ENCODE measurements at regions not wholly inside any gene's neighbourhood (a gene's known extent, or its start where the extent isn't known, plus 50 kb on each side); places are given as distances from the start of the nearest gene placed in this dataset.

DNA sequence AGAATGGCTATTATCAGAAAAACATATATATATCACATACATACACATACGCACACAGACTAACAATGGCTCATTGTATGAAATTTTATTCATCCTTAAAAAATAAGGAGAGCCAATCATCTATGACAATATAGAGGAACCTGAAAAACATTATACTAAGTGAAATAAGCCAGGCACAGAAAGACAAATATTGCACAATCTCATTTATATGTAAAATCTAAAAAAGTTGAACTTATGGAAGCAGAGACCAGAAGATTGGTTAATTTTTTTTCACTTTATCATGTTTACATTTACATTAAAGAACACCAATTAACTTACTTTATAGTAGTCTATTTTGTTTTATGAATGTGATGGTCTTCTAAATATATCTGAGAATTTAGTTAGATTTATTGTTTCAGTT lies 198.7 kb downstream of the KIF2B start:
- Histone ChIP-seq H3K36me3 (ENCODE audit: control insufficient read depth in 2 of 2, insufficient read depth in 2 of 2, low read length in 1 of 2) (no peaks in the 10 kb centered on the region), H3K9me3 (replicated peaks; ENCODE audit: control insufficient read depth, insufficient read depth, low read length) (no peaks in the 10 kb centered on the region), H3K79me2 (ENCODE audit: control insufficient read depth, insufficient read depth, low read length) (no peaks in the 10 kb centered on the region), H3K9ac (ENCODE audit: control insufficient read depth, insufficient read depth, low read length) (no peak overlapping the region), H3K27me3 (replicated peaks in 1 of 2; ENCODE audit: control insufficient read depth in 2 of 2, insufficient read depth in 2 of 2, low read length in 1 of 2) (no peaks in the 10 kb centered on the region), H4K20me1 (ENCODE audit: control insufficient read depth, insufficient read depth) (no peaks in the 10 kb centered on the region), H3K4me2 (ENCODE audit: control insufficient read depth, insufficient read depth) (no peak overlapping the region), H2AFZ (ENCODE audit: control insufficient read depth, low read depth, low read length) (no peak overlapping the region), H3K4me1 (ENCODE audit: control insufficient read depth, insufficient read depth, low read length) (no peaks in the 10 kb centered on the region), H3K27ac (ENCODE audit: control insufficient read depth, insufficient read depth) (no peak overlapping the region), H3K4me3 (no peak overlapping the region)
- POLR2A ChIA-PET: no interaction called here
- CTCF ChIA-PET: no interaction called here
- WGBS (ENCODE audit: insufficient coverage, insufficient replicate concordance, low lambda C conversion rate, missing lambda C conversion rate): 100% methylated on average over 1 of the region's 1 CpG
- SMC1A ChIA-PET (ENCODE audit: uncharacterized antibody, unreplicated experiment): no interaction called here
- in situ Hi-C loops (cut with MboI): no loop called here
- no peak for FAIRE-seq
- DNase-seq (ENCODE audit: low read depth, low spot score): no peak
- intact Hi-C loops (cut with micrococcal nuclease; ENCODE audit: unreplicated experiment): no loop called here
- TF ChIP-seq, protein P1, sequence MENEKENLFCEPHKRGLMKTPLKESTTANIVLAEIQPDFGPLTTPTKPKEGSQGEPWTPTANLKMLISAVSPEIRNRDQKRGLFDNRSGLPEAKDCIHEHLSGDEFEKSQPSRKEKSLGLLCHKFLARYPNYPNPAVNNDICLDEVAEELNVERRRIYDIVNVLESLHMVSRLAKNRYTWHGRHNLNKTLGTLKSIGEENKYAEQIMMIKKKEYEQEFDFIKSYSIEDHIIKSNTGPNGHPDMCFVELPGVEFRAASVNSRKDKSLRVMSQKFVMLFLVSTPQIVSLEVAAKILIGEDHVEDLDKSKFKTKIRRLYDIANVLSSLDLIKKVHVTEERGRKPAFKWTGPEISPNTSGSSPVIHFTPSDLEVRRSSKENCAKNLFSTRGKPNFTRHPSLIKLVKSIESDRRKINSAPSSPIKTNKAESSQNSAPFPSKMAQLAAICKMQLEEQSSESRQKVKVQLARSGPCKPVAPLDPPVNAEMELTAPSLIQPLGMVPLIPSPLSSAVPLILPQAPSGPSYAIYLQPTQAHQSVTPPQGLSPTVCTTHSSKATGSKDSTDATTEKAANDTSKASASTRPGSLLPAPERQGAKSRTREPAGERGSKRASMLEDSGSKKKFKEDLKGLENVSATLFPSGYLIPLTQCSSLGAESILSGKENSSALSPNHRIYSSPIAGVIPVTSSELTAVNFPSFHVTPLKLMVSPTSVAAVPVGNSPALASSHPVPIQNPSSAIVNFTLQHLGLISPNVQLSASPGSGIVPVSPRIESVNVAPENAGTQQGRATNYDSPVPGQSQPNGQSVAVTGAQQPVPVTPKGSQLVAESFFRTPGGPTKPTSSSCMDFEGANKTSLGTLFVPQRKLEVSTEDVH (IDR thresholded peaks at IDR 0.05; ENCODE audit: low read depth, partially characterized antibody): no peak
- TF ChIP-seq YBX1 (IDR thresholded peaks at IDR 0.05) (no peak), GATAD2B (conservative IDR thresholded peaks at IDR 0.05; ENCODE audit: low read depth) (no peak), EED (IDR thresholded peaks at IDR 0.05; ENCODE audit: low read depth) (no peak)
- TF ChIP-seq, protein P2, sequence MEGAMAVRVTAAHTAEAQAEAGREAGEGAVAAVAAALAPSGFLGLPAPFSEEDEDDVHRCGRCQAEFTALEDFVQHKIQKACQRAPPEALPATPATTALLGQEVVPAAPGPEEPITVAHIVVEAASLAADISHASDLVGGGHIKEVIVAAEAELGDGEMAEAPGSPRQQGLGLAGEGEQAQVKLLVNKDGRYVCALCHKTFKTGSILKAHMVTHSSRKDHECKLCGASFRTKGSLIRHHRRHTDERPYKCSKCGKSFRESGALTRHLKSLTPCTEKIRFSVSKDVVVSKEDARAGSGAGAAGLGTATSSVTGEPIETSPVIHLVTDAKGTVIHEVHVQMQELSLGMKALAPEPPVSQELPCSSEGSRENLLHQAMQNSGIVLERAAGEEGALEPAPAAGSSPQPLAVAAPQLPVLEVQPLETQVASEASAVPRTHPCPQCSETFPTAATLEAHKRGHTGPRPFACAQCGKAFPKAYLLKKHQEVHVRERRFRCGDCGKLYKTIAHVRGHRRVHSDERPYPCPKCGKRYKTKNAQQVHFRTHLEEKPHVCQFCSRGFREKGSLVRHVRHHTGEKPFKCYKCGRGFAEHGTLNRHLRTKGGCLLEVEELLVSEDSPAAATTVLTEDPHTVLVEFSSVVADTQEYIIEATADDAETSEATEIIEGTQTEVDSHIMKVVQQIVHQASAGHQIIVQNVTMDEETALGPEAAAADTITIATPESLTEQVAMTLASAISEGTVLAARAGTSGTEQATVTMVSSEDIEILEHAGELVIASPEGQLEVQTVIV (IDR thresholded peaks at IDR 0.05; ENCODE audit: borderline replicate concordance, partially characterized antibody): no peak
- no peak for ATAC-seq
- RAD21 ChIA-PET (ENCODE audit: unreplicated experiment): no interaction called here
- BruUV-seq (replicated peaks): no TSS peak

Data from GM12878 (cell line).